B cell (primary cell): ENCODE measurements at regions not wholly inside any gene's neighbourhood (a gene's known extent, or its start where the extent isn't known, plus 50 kb on each side); places are given as distances from the start of the nearest gene placed in this dataset.

Source experiments
- ATAC-seq: fragments of 200-7000 bp; cut with Tn5 transposase; one replicate; pipeline ENCODE4 v1.10.0; 2021; ENCODE audit warnings: low read depth, mild to moderate bottlenecking, moderate number of reproducible peaks, moderate library complexity
- CTCF ChIA-PET: fragments of 350-600 bp; sonication (Branson Sonifier 250); formaldehyde crosslinking; loops from one replicate; lab custom pipeline; 2021; ENCODE audit warnings: antibody characterized with exemption, inconsistent platforms; lab: Charles Lee
- POLR2A ChIA-PET: fragments of 350-600 bp; sonication (Branson Sonifier 250); formaldehyde crosslinking; loops from one replicate; lab custom pipeline; 2021; ENCODE audit warnings: antibody characterized with exemption; lab: Charles Lee
- DNase-seq: peaks from one replicate; pipeline ENCODE4 v3.0.0; 2013
- H2AFZ ChIP-seq: 2 replicates; pipeline ENCODE4 v1.6.1; 2012; ENCODE audit warnings: mild to moderate bottlenecking, low read depth, low read length; ENCODE audit not compliant: insufficient read depth, poor library complexity, severe bottlenecking
- H3K27ac ChIP-seq, 2 donors: 1 replicate in 1 of 2; 2 replicates in 1 of 2; pipeline ENCODE4 v1.5.1; 2012 to 2013; ENCODE audit warnings: low read length in 2 of 2, mild to moderate bottlenecking in 2 of 2, moderate library complexity in 1 of 2
- H3K27me3 ChIP-seq, 4 experiments: fragments of 200-600 bp in 1 of 4; sonication (generic) in 1 of 4; replicated peaks in 1 of 4; 1 replicate in 2 of 4; 2 replicates in 2 of 4; pipeline versions ENCODE4 v1.6.1 to v1.7.0; 2013 to 2016; ENCODE audit warnings: low read length in 3 of 4, mild to moderate bottlenecking in 2 of 4, mixed read lengths in 1 of 4, moderate library complexity in 1 of 4; ENCODE audit not compliant: insufficient read depth in 4 of 4, control insufficient read depth in 3 of 4; ENCODE audit errors: control extremely low read depth in 1 of 4
- H3K36me3 ChIP-seq, 2 experiments: replicated peaks in 1 of 2; 1 replicate in 1 of 2; 2 replicates in 1 of 2; pipeline versions ENCODE4 v1.6.1 to v1.7.1; 2013; ENCODE audit warnings: low read length in 1 of 2; ENCODE audit not compliant: insufficient read depth in 2 of 2, control insufficient read depth in 1 of 2; ENCODE audit errors: control extremely low read depth in 1 of 2, extremely low read depth in 1 of 2
- H3K4me1 ChIP-seq, 2 donors: fragments of 200-600 bp in 1 of 2; sonication (generic) in 1 of 2; 1 replicate in 1 of 2; 2 replicates in 1 of 2; pipeline versions ENCODE4 v1.5.1 to v1.6.1; 2013 to 2017; ENCODE audit warnings: low read length in 2 of 2; ENCODE audit not compliant: control insufficient read depth in 2 of 2, insufficient read depth in 2 of 2
- H3K4me2 ChIP-seq: replicated peaks from 2 replicates; pipeline ENCODE3; 2012; ENCODE audit warnings: mild to moderate bottlenecking, low read depth, low read length; ENCODE audit not compliant: poor library complexity, severe bottlenecking
- H3K4me3 ChIP-seq, 5 experiments: fragments of 200-600 bp in 1 of 5; sonication (generic) in 1 of 5; 1 replicate in 3 of 5; 2 replicates in 2 of 5; pipeline versions ENCODE4 v1.5.1 to v1.7.0; 2011 to 2016; ENCODE audit warnings: low read length in 4 of 5, mild to moderate bottlenecking in 4 of 5, low read depth in 2 of 5, control low read depth in 1 of 5, moderate library complexity in 1 of 5; ENCODE audit not compliant: insufficient read depth in 1 of 5; ENCODE audit errors: control extremely low read depth in 1 of 5, extremely low read depth in 1 of 5
- H3K79me2 ChIP-seq: fragments of 200-600 bp; sonication (generic); one replicate; pipeline ENCODE4 v1.6.0; 2016; ENCODE audit warnings: low read length; ENCODE audit not compliant: control insufficient read depth, insufficient read depth
- H3K9ac ChIP-seq: fragments of 200-600 bp; sonication (generic); 2 replicates; pipeline ENCODE4 v1.6.1; 2017; ENCODE audit warnings: mild to moderate bottlenecking, low read length, moderate library complexity
- H3K9me3 ChIP-seq, 3 donors: one replicate each; pipeline versions ENCODE4 v1.6.1 to v1.7.1; 2013; ENCODE audit warnings: low read length in 2 of 3; ENCODE audit not compliant: control insufficient read depth in 2 of 3, insufficient read depth in 1 of 3; ENCODE audit errors: control extremely low read depth in 1 of 3
- H4K20me1 ChIP-seq: 2 replicates; pipeline ENCODE4 v1.6.0; 2012; ENCODE audit warnings: mild to moderate bottlenecking, low read length; ENCODE audit not compliant: insufficient read depth, control insufficient read depth, poor library complexity, severe bottlenecking
- H3K27ac Mint-ChIP-seq: one replicate; pipeline ENCODE4 v1.8.0; 2021; ENCODE audit warnings: mixed read lengths
- H3K27me3 Mint-ChIP-seq: one replicate; pipeline ENCODE4 v1.8.0; 2021; ENCODE audit warnings: mixed read lengths
- H3K4me1 Mint-ChIP-seq: one replicate; pipeline ENCODE4 v1.8.0; 2021; ENCODE audit warnings: mixed read lengths
- H3K4me3 Mint-ChIP-seq: one replicate; pipeline ENCODE4 v1.8.0; 2021; ENCODE audit warnings: mixed read lengths
- H3K9me3 Mint-ChIP-seq: one replicate; pipeline ENCODE4 v1.8.0; 2022; ENCODE audit warnings: mixed read lengths; ENCODE audit not compliant: insufficient read depth
- EZH2 ChIP-seq: IDR thresholded peaks from 2 replicates; pipeline ENCODE4 v1.6.1; 2012; ENCODE audit warnings: borderline replicate concordance, low read depth, mild to moderate bottlenecking, moderate library complexity, low read length; ENCODE audit not compliant: insufficient read depth, poor library complexity, severe bottlenecking
- WGBS: methylation state at CpG from one replicate; pipeline ENCODE4 v1.1.5; 2013; ENCODE audit warnings: missing lambda C conversion rate; ENCODE audit not compliant: insufficient coverage; 5-methylcytosine and 5-hydroxymethylcytosine counted together
- intact Hi-C: fragments of 100-400 bp; cut with micrococcal nuclease; formaldehyde crosslinking; loops from one replicate; pipeline ENCODE4 v1.10.0; 2022
- TF ChIP-seq, protein P1 (sequence below): fragments of 200-600 bp; IDR thresholded peaks from one replicate; pipeline ENCODE4 v1.8.0; 2022; ENCODE audit warnings: antibody characterized with exemption, mild to moderate bottlenecking

DNA sequence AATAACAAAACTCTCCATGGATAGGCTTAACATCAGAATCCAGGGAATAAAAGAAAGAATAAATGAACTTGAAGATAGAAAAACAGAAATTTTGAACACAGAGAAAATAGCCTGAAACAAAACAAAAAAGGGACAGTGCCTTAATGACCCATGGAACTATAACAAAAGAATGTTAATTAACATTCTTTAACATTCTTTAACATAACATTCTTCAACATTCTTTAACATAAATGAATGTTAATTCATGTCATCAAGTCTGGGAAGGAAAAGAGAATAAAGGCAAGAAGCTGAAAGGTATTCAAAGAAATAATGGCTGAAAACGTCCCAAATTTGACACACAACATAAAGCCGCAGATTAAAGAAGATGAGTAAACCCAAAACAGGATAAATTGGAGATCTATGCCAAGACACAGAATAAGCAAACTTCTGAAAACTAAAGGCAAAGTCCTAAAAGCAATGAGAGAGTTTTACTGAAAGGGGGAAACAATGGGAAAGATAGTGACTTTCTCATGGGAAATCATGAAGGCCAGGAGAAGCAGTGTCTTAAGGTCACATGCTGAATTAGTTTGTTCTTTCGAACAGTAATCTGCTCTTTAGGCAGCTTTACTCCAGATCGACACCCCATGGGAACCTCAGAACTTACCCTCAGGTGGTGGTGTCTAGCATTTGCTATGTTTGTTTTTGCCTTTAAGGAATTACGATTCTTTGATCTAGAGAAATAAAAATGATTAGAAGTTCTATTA lies 483.0 kb downstream of the KDM4C start:
- no peaks in the 10 kb centered on the region for H3K9me3 Mint-ChIP-seq
- Histone ChIP-seq H3K9ac (no peak overlapping the region), H3K79me2 (no peaks in the 10 kb centered on the region), H3K9me3 (peaks cover 0 to 6% (median 2%) of the 10 kb centered on the region in 3 donors), H3K4me1 (no peaks in the 10 kb centered on the region), H3K4me2 (no peak overlapping the region), H4K20me1 (no peaks in the 10 kb centered on the region), H2AFZ (no peak overlapping the region), H3K4me3 (no peak overlapping the region), H3K27me3 (no peaks in the 10 kb centered on the region), H3K27ac (no peak overlapping the region), H3K36me3 (no peaks in the 10 kb centered on the region)
- CTCF ChIA-PET = no interaction called here
- DNase-seq (no peak), ATAC-seq (no peak)
- peaks cover 4% of the 10 kb centered on the region for H3K27me3 Mint-ChIP-seq
- POLR2A ChIA-PET = no interaction called here
- intact Hi-C loops = no loop called here
- no peak overlapping the region for H3K4me3 Mint-ChIP-seq
- H3K27ac Mint-ChIP-seq = no peak overlapping the region
- no CpG with 5 or more reads among the region's 5 CpGs for WGBS
- TF ChIP-seq EZH2 = no peak
- TF ChIP-seq, protein P1, sequence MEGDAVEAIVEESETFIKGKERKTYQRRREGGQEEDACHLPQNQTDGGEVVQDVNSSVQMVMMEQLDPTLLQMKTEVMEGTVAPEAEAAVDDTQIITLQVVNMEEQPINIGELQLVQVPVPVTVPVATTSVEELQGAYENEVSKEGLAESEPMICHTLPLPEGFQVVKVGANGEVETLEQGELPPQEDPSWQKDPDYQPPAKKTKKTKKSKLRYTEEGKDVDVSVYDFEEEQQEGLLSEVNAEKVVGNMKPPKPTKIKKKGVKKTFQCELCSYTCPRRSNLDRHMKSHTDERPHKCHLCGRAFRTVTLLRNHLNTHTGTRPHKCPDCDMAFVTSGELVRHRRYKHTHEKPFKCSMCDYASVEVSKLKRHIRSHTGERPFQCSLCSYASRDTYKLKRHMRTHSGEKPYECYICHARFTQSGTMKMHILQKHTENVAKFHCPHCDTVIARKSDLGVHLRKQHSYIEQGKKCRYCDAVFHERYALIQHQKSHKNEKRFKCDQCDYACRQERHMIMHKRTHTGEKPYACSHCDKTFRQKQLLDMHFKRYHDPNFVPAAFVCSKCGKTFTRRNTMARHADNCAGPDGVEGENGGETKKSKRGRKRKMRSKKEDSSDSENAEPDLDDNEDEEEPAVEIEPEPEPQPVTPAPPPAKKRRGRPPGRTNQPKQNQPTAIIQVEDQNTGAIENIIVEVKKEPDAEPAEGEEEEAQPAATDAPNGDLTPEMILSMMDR = no peak
- H3K4me1 Mint-ChIP-seq = no peaks in the 10 kb centered on the region

DNA sequence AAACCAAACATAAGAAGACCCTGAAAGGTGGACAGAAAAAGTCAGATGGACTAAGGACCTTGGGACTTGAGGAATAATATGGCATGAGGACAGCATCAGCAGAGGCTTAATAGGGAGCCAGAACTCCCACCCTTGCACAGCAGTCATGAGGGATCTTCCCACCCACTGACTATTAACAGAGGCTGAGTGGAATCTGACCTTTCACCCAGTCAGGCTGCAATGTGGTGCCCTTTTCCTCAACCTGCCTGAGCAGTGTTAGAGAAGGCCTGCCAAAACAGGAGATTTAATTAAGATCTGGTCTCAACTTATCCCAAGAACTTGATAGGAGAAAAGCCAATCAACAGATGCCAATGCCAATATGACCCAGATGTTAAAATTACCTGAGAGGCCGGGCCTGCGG lies 481.9 kb downstream of the KDM4C start:
- H3K27me3 ChIP-seq = no peaks in the 10 kb centered on the region
- Mint-ChIP-seq H3K9me3 (no peaks in the 10 kb centered on the region), H3K27ac (no peak overlapping the region), H3K4me1 (no peaks in the 10 kb centered on the region), H3K4me3 (no peak overlapping the region), H3K27me3 (no peaks in the 10 kb centered on the region)
- POLR2A ChIA-PET = no interaction called here
- H3K9ac ChIP-seq = no peak overlapping the region
- H3K4me1 ChIP-seq = no peaks in the 10 kb centered on the region
- H3K36me3 ChIP-seq = no peaks in the 10 kb centered on the region
- CTCF ChIA-PET = no interaction called here
- ATAC-seq = no peak
- H3K79me2 ChIP-seq = no peaks in the 10 kb centered on the region
- no peak for DNase-seq
- H3K4me2 ChIP-seq = no peak overlapping the region
- H3K27ac ChIP-seq = no peak overlapping the region
- intact Hi-C loops = no loop called here
- peaks cover 0 to 6% (median 2%) of the 10 kb centered on the region in 3 donors for H3K9me3 ChIP-seq
- H2AFZ ChIP-seq = no peak overlapping the region
- no peaks in the 10 kb centered on the region for H4K20me1 ChIP-seq
- H3K4me3 ChIP-seq = no peak overlapping the region
- no peak for TF ChIP-seq EZH2
- TF ChIP-seq, protein P1 = no peak
- 60% methylated on average over 2 of the region's 2 CpGs for WGBS
